ENCODE measurements at regions not wholly inside any gene's neighbourhood (a gene's known extent, or its start where the extent isn't known, plus 50 kb on each side); places are given as distances from the start of the nearest gene placed in this dataset.

DNA sequence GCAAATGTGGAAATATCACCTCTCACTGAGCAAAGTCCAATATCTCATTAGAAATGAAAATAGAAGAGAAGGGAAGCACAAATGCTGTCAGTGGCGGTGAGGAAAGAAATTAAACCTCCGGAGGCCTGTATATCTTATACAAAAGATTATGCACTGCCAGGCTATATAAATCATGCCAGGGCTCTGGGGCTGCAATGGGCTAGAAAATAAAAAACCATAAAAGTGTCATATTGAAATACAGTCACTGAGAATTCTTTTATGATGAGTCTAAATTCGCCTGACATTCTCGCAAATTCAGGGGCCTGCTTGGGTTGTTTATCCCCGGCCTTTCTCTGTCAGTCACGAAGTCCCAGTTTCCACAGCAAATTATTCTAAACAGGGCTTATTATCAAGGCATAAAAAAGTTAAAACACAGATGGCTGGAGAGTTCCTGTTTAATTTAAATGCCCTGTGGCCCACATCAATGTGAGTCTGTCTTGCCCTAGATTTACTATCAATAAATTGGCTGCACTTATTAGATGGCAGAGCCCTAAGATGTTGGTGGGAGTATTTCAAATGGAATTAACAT, 193.8 kb downstream of the SNX10 start:
- TF ChIP-seq, protein P1, sequence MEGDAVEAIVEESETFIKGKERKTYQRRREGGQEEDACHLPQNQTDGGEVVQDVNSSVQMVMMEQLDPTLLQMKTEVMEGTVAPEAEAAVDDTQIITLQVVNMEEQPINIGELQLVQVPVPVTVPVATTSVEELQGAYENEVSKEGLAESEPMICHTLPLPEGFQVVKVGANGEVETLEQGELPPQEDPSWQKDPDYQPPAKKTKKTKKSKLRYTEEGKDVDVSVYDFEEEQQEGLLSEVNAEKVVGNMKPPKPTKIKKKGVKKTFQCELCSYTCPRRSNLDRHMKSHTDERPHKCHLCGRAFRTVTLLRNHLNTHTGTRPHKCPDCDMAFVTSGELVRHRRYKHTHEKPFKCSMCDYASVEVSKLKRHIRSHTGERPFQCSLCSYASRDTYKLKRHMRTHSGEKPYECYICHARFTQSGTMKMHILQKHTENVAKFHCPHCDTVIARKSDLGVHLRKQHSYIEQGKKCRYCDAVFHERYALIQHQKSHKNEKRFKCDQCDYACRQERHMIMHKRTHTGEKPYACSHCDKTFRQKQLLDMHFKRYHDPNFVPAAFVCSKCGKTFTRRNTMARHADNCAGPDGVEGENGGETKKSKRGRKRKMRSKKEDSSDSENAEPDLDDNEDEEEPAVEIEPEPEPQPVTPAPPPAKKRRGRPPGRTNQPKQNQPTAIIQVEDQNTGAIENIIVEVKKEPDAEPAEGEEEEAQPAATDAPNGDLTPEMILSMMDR (IDR thresholded peaks at IDR 0.05; ENCODE audit: poor library complexity, severe bottlenecking), result no peak
- no peak for TF ChIP-seq POLR2AphosphoS5 (IDR thresholded peaks at IDR 0.05)
- TF ChIP-seq TAF1 (IDR thresholded peaks at IDR 0.05; ENCODE audit: low read depth), result no peak
- no peak for TF ChIP-seq EZH2 (IDR thresholded peaks at IDR 0.05; ENCODE audit: borderline replicate concordance, insufficient read depth, low read length, poor library complexity, severe bottlenecking)
- TF ChIP-seq RAD21 (conservative IDR thresholded peaks at IDR 0.05), result no peak

Measured in neural cell (in vitro differentiated cells).